Mesendoderm (in vitro differentiated cells): ENCODE measurements at regions not wholly inside any gene's neighbourhood (a gene's known extent, or its start where the extent isn't known, plus 50 kb on each side); places are given as distances from the start of the nearest gene placed in this dataset.

Experiments
- DNase-seq: peaks from one replicate; pipeline ENCODE4 v3.0.0; 2013
- H2AK5ac ChIP-seq: 2 replicates; pipeline ENCODE4 v1.6.1; 2013; ENCODE audit warnings: low read length, inconsistent platforms
- H2BK120ac ChIP-seq: 2 replicates; pipeline ENCODE4 v1.6.1; 2013; ENCODE audit warnings: low read depth, mild to moderate bottlenecking, low read length, moderate library complexity, mixed read lengths
- H2BK15ac ChIP-seq: replicated peaks from 2 replicates; pipeline ENCODE4 v1.6.1; 2013; ENCODE audit warnings: low read depth, mild to moderate bottlenecking, moderate library complexity
- H2BK5ac ChIP-seq: 2 replicates; pipeline ENCODE4 v1.6.1; 2013; ENCODE audit warnings: low read length, inconsistent platforms
- H3K18ac ChIP-seq: 2 replicates; pipeline ENCODE4 v1.6.1; 2013; ENCODE audit warnings: mild to moderate bottlenecking, low read length, mixed read lengths
- H3K23ac ChIP-seq: one replicate; pipeline ENCODE4 v1.6.1; 2013; ENCODE audit warnings: low read length
- H3K27ac ChIP-seq: 2 replicates; pipeline ENCODE4 v1.5.1; 2013; ENCODE audit warnings: low read depth, mild to moderate bottlenecking, inconsistent platforms, low read length, moderate library complexity
- H3K27me3 ChIP-seq: 2 replicates; pipeline ENCODE4 v1.6.1; 2013; ENCODE audit warnings: low read length, control low read depth, mild to moderate bottlenecking, inconsistent platforms; ENCODE audit not compliant: insufficient read depth, poor library complexity
- H3K36me3 ChIP-seq: 2 replicates; pipeline ENCODE4 v1.6.1; 2013; ENCODE audit warnings: low read length, inconsistent platforms; ENCODE audit not compliant: control insufficient read depth, insufficient read depth
- H3K4ac ChIP-seq: one replicate; pipeline ENCODE4 v1.6.1; 2013; ENCODE audit warnings: low read depth, mild to moderate bottlenecking, low read length, moderate library complexity
- H3K4me1 ChIP-seq: 2 replicates; pipeline ENCODE4 v1.6.1; 2013; ENCODE audit warnings: low read depth, low read length, inconsistent platforms; ENCODE audit not compliant: control insufficient read depth
- H3K4me2 ChIP-seq: 2 replicates; pipeline ENCODE4 v1.6.1; 2013; ENCODE audit warnings: low read length
- H3K4me3 ChIP-seq: 2 replicates; pipeline ENCODE4 v1.5.1; 2013; ENCODE audit warnings: mild to moderate bottlenecking, low read length
- H3K56ac ChIP-seq: one replicate; pipeline ENCODE4 v1.6.1; 2013; ENCODE audit warnings: low read length
- H3K79me1 ChIP-seq: 2 replicates; pipeline ENCODE4 v1.6.1; 2013; ENCODE audit warnings: low read length, inconsistent platforms
- H3K79me2 ChIP-seq: 2 replicates; pipeline ENCODE4 v1.6.1; 2013; ENCODE audit warnings: mild to moderate bottlenecking, low read length; ENCODE audit not compliant: control insufficient read depth, insufficient read depth
- H3K9ac ChIP-seq: 2 replicates; pipeline ENCODE4 v1.6.1; 2013; ENCODE audit warnings: low read length, inconsistent platforms
- H4K5ac ChIP-seq: one replicate; pipeline ENCODE4 v1.6.1; 2013; ENCODE audit warnings: low read length
- H4K8ac ChIP-seq: one replicate; pipeline ENCODE4 v1.6.1; 2013; ENCODE audit warnings: low read depth, mild to moderate bottlenecking, control low read depth, low read length, moderate library complexity
- WGBS: extraction: QIAGEN DNeasy Blood & Tissue Kit; methylation state at CpG from one replicate; pipeline ENCODE4 v1.1.7; 2013; ENCODE audit warnings: low lambda C conversion rate, missing lambda C conversion rate; ENCODE audit not compliant: insufficient coverage; ENCODE audit errors: extremely low coverage; 5-methylcytosine and 5-hydroxymethylcytosine counted together

DNA sequence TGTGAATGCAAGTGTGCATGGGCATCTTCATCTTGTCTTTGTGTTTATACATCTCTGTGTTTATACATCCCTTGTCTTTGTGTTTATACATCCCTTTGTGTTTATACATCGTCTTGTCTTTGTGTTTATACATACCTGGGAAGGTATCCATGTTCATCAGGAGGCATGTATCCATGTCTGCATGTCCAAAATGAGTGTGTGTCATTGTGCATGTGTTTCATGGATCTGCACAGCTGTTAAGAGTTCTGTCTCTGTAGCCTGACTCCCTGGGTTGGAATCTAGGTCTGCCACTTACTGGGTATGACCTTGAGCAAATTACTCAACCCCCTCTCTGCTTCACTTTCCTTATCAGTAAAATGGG lies 50.1 kb upstream of the SIRPA start:
- Histone ChIP-seq H3K23ac (no peak overlapping the region), H3K18ac (no peak overlapping the region), H2BK5ac (no peak overlapping the region), H4K5ac (no peak overlapping the region), H3K4me1 (peaks cover 7% of the 10 kb centered on the region), H3K79me2 (no peaks in the 10 kb centered on the region), H3K4me3 (no peak overlapping the region), H3K56ac (no peak overlapping the region), H3K27me3 (no peaks in the 10 kb centered on the region), H2AK5ac (no peak overlapping the region), H3K4me2 (no peak overlapping the region), H2BK120ac (no peak overlapping the region), H3K27ac (no peak overlapping the region), H3K9ac (no peak overlapping the region), H3K4ac (no peak overlapping the region), H3K79me1 (no peaks in the 10 kb centered on the region), H2BK15ac (no peak overlapping the region), H4K8ac (no peak overlapping the region), H3K36me3 (no peaks in the 10 kb centered on the region)
- WGBS, result no CpG with 5 or more reads among the region's 1 CpG
- DNase-seq, result no peak

DNA sequence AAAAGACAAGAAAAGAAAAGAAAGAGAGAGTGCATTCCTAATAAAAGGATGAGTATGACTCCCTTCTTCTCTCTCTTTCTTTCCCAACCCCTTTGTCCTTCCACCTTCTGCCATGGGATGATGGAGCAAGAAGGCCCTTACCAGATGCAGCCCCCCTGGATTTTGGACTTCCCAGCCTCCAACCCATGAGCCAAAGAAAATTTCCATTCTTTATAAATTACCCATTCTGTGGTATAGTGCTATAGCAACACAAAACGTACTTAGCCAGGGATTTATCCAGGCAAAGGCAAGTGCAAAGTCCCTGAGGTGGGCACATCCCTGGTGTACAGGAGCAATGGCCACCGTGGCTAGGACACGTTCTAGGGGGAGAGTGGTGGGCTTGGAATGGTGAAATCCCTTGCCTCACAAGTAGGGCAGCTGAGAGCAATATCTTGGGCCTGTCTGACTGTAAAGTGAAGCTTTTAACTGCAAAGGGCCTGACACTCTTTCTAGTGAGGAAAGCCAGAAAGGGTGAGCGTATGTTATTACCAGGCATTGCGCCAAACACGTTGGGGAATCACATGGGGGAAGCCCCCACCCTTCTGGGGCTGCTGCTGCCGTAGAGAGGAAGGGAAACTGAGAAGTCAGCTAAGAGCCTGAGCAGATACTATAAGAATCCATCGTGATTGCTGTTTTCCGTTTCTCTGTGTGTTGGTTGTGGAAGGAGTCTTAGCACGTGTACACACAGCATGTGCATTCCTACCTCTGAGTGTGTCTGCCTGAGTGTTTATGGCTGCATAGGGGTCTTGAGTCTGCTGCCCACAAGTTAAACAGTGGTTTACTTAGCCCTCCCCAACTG lies 50.7 kb upstream of the SIRPA start:
- Histone ChIP-seq H3K36me3 (no peaks in the 10 kb centered on the region), H2BK15ac (no peak overlapping the region), H3K56ac (no peak overlapping the region)

DNA sequence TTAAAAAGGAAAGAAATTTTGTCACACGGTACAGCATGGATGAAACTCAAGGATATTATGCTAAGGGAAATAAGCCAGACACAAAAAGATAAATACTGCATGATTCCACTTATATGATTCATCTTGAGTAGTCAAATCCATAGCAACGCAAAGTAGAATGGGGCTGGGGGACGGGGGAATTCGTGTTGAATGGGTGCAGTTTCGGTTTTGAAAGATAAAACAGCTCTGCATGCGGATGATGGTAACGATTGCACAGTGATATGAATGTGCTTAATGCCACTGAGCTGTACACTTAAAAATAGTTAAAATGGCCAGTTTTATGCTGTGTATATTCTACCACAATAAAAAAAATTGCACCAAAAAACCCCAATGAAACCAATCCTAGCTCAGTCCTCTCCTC lies 52.9 kb upstream of the SIRPA start:
- WGBS, result no CpG with 5 or more reads among the region's 7 CpGs
- H4K5ac ChIP-seq, result no peak overlapping the region
- H2BK120ac ChIP-seq, result no peak overlapping the region
- no peak overlapping the region for H3K4ac ChIP-seq
- no peak overlapping the region for H3K4me2 ChIP-seq
- H2BK5ac ChIP-seq, result no peak overlapping the region
- H3K36me3 ChIP-seq, result no peaks in the 10 kb centered on the region
- no peak overlapping the region for H3K23ac ChIP-seq
- no peaks in the 10 kb centered on the region for H3K79me1 ChIP-seq
- no peak overlapping the region for H3K4me3 ChIP-seq
- DNase-seq, result no peak
- no peak overlapping the region for H3K56ac ChIP-seq
- H3K9ac ChIP-seq, result no peak overlapping the region
- H3K79me2 ChIP-seq, result no peaks in the 10 kb centered on the region
- H2BK15ac ChIP-seq, result no peak overlapping the region
- no peak overlapping the region for H4K8ac ChIP-seq
- H3K18ac ChIP-seq, result no peak overlapping the region
- no peak overlapping the region for H2AK5ac ChIP-seq
- H3K27ac ChIP-seq, result no peak overlapping the region
- peaks cover 9% of the 10 kb centered on the region for H3K4me1 ChIP-seq
- no peaks in the 10 kb centered on the region for H3K27me3 ChIP-seq

More for the DNA sequence above, 50.7 kb upstream of the SIRPA start:
- Histone ChIP-seq H2BK5ac (no peak overlapping the region), H3K4me3 (no peak overlapping the region), H3K79me2 (no peaks in the 10 kb centered on the region), H3K4ac (no peak overlapping the region), H2BK120ac (no peak overlapping the region), H3K4me2 (no peak overlapping the region), H2AK5ac (no peak overlapping the region), H3K23ac (no peak overlapping the region), H3K27me3 (no peaks in the 10 kb centered on the region), H4K5ac (no peak overlapping the region), H3K4me1 (peaks cover 9% of the 10 kb centered on the region), H3K9ac (no peak overlapping the region), H3K27ac (no peak overlapping the region), H4K8ac (no peak overlapping the region), H3K18ac (no peak overlapping the region), H3K79me1 (no peaks in the 10 kb centered on the region)
- no CpG with 5 or more reads among the region's 10 CpGs for WGBS
- DNase-seq, result no peak

DNA sequence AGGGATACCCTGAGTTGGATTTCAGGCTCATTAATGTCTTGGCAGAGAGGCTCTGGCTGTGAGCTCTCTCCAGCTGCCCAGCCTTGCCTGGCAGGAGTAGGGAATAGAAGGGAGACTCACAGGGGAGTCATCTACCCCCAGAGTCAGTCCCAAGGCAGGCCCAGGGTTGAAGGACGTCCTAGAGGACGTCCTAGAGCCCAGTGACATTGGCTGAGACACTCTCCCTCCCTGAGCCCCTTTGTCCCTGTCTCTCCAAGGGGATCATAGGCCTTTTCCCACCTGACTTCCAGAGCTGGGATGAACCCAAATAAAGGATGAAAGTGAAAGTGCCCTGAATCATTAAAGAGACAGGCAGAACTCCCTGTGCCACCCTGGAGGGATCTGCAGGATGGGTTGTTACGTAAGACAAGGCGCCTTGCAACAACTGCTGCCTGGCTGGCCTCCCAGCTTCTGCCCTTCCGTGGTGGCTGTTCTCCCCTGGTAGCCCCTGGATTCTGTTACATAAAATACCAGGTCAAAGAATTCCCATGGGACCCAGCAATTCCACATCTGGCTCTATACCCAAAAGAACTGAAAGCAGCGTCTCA lies 53.6 kb upstream of the SIRPA start:
- no peaks in the 10 kb centered on the region for H3K79me1 ChIP-seq
- H2BK120ac ChIP-seq, result no peak overlapping the region
- no peak overlapping the region for H3K56ac ChIP-seq
- DNase-seq, result no peak
- no peak overlapping the region for H3K4ac ChIP-seq
- H2BK15ac ChIP-seq, result no peak overlapping the region
- H2AK5ac ChIP-seq, result no peak overlapping the region
- H3K18ac ChIP-seq, result no peak overlapping the region
- no peak overlapping the region for H2BK5ac ChIP-seq
- H3K79me2 ChIP-seq, result no peaks in the 10 kb centered on the region
- no peak overlapping the region for H3K23ac ChIP-seq
- H3K4me3 ChIP-seq, result no peak overlapping the region
- no peak overlapping the region for H3K9ac ChIP-seq
- peaks cover 9% of the 10 kb centered on the region for H3K4me1 ChIP-seq
- H4K5ac ChIP-seq, result no peak overlapping the region
- peak overlapping the region; percentile 37 for H3K27ac ChIP-seq
- H4K8ac ChIP-seq, result no peak overlapping the region
- H3K27me3 ChIP-seq, result no peaks in the 10 kb centered on the region
- no peak overlapping the region for H3K4me2 ChIP-seq
- no CpG with 5 or more reads among the region's 6 CpGs for WGBS
- H3K36me3 ChIP-seq, result no peaks in the 10 kb centered on the region

DNA sequence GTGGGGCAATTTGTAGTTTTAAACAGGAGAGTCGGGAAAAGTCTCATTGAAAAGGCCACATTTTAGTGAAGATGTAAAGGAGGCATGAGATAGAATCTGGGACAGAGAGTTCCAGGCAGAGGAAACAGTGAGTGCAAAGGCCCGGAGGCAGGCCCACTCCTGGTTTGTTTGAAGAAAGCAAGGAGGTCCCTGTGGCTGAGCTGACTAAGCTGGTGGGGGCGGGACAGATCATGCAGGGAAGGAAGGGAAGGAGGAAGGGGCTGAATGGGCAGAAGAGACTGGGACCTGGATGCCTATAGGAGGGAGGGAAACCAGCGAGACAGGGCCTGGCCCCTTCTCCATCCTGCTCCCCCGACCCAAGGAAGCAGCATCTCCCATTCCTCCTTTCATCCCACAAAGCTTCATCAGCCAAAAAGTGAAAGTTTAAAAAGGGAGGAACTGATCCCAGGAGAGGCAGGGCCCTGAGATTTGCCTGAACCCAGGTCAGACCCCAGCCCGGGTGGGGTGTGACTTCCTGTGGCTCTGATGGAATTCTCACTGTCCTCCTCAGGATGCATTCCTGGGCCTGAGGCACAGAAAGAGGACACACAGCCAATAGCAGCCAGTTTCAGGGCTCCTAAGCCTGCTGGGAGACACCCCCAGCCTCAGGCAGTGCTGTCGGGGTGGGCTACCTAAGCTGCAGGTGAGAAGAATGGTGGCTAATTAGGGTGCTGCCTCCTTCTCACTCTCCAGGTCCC lies 54.2 kb upstream of the SIRPA start:
- Histone ChIP-seq H2AK5ac (no peak overlapping the region), H3K4ac (no peak overlapping the region), H3K56ac (no peak overlapping the region), H3K4me2 (no peak overlapping the region), H2BK15ac (no peak overlapping the region), H4K8ac (no peak overlapping the region), H3K36me3 (no peaks in the 10 kb centered on the region), H3K4me3 (no peak overlapping the region), H3K79me1 (no peaks in the 10 kb centered on the region), H3K23ac (no peak overlapping the region), H3K27me3 (no peaks in the 10 kb centered on the region), H2BK120ac (no peak overlapping the region), H3K79me2 (no peaks in the 10 kb centered on the region), H3K9ac (no peak overlapping the region), H2BK5ac (peak overlapping the region; percentile 29), H3K4me1 (peaks cover 9% of the 10 kb centered on the region), H3K18ac (no peak overlapping the region), H4K5ac (no peak overlapping the region), H3K27ac (peak overlapping the region; percentile 37)
- peak; percentile 90 for DNase-seq
- no CpG with 5 or more reads among the region's 7 CpGs for WGBS
